PC-9 (cell line): ENCODE measurements at regions not wholly inside any gene's neighbourhood (a gene's known extent, or its start where the extent isn't known, plus 50 kb on each side); places are given as distances from the start of the nearest gene placed in this dataset.

ENCODE experiments used
- EZH2 ChIP-seq: fragments of 200-600 bp; sonication (generic); IDR thresholded peaks from 2 replicates; pipeline ENCODE4 v1.8.0; 2017; ENCODE audit warnings: antibody characterized with exemption, low read depth
- TF ChIP-seq, protein P1 (sequence below): fragments of 200-600 bp; sonication (generic); conservative IDR thresholded peaks from 2 replicates; pipeline ENCODE4 v1.6.1; 2017; ENCODE audit warnings: mixed run types, antibody characterized with exemption, mild to moderate bottlenecking, moderate library complexity

DNA sequence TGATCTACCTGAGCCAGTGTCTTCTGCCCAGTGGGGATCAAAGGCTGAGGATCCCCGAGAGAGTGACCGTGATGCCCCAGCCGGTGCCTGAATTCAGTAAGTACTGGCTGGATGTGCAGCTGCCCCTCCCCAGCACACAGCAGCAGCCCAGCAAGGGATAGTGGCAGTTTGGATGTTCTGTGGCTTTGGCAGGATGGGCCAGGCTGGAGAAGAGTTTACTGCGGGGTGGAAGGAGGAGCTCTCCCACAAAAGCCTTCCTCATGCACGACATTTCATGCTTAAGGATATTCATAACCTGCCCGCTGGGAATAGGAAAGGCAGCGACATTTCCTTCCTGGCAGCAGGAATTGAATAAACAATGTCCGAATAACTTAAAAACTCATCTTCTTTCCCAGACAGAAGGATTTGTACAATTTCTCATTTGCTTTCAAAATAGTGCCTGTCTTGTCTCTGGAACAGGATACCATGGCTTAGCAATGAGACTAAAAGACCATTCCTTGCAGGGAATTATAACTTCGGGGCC, 135.6 kb upstream of the PRMT8 start:
- TF ChIP-seq, protein P1, sequence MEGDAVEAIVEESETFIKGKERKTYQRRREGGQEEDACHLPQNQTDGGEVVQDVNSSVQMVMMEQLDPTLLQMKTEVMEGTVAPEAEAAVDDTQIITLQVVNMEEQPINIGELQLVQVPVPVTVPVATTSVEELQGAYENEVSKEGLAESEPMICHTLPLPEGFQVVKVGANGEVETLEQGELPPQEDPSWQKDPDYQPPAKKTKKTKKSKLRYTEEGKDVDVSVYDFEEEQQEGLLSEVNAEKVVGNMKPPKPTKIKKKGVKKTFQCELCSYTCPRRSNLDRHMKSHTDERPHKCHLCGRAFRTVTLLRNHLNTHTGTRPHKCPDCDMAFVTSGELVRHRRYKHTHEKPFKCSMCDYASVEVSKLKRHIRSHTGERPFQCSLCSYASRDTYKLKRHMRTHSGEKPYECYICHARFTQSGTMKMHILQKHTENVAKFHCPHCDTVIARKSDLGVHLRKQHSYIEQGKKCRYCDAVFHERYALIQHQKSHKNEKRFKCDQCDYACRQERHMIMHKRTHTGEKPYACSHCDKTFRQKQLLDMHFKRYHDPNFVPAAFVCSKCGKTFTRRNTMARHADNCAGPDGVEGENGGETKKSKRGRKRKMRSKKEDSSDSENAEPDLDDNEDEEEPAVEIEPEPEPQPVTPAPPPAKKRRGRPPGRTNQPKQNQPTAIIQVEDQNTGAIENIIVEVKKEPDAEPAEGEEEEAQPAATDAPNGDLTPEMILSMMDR: no peak
- TF ChIP-seq EZH2: no peak
